ENCODE measurements at regions not wholly inside any gene's neighbourhood (a gene's known extent, or its start where the extent isn't known, plus 50 kb on each side); places are given as distances from the start of the nearest gene placed in this dataset.

- in situ Hi-C loops (cut with MboI; ENCODE audit: low pct_ligation_motif_present in 1 of 4, low pct_unique_long_range_greater_than_20kb in 1 of 4, low sequenced_read_pairs in 3 of 4): loop anchor here in 1 of 4 donors (25.0 kb wide), 1 partner anchor 100 kb away; no protein-coding TSS in a partner anchor
- intact Hi-C loops (cut with DNase I; ENCODE audit: low total_unique reads): no loop called here
- no peak for DNase-seq
Measured at GRCh38 chr10:44087403-44087802, 297.5 kb downstream of the CXCL12 start.

GRCh38 chr10:44083719-44084400, 301.0 kb downstream of the CXCL12 start:
- 50 to 77% methylated on average over 1 to 3 of the region's 3 CpGs for WGBS, 2 donors (ENCODE audit: low coverage in 1 of 2)
- intact Hi-C loops (cut with DNase I; ENCODE audit: low total_unique reads) (no loop called here), in situ Hi-C loops (cut with MboI; ENCODE audit: low pct_ligation_motif_present in 1 of 4, low pct_unique_long_range_greater_than_20kb in 1 of 4, low sequenced_read_pairs in 3 of 4) (loop anchor here in 1 of 4 donors (25.0 kb wide), 1 partner anchor 97 kb away; no protein-coding TSS in a partner anchor)
- H3K9me3 ChIP-seq: no peaks in the 10 kb centered on the region
- no peak overlapping the region for H3K27ac ChIP-seq
- H3K4me3 ChIP-seq: no peak overlapping the region
- no peak for DNase-seq
- no peaks in the 10 kb centered on the region for H3K4me1 ChIP-seq
- H3K36me3 ChIP-seq: no peaks in the 10 kb centered on the region
- TF ChIP-seq CTCF (IDR thresholded peaks at IDR 0.05) (no peak), POLR2AphosphoS5 (IDR thresholded peaks at IDR 0.05) (no peak), POLR2A (IDR thresholded peaks at IDR 0.05) (no peak), EP300 (IDR thresholded peaks at IDR 0.05; ENCODE audit: low read depth) (no peak)
- no peaks in the 10 kb centered on the region for H3K27me3 ChIP-seq

More at GRCh38 chr10:44087403-44087802, 297.5 kb downstream of the CXCL12 start:
- Histone ChIP-seq H3K4me3 (no peak overlapping the region), H3K27me3 (no peaks in the 10 kb centered on the region), H3K27ac (no peak overlapping the region), H3K36me3 (no peaks in the 10 kb centered on the region), H3K4me1 (no peaks in the 10 kb centered on the region), H3K9me3 (no peaks in the 10 kb centered on the region)
- no peak for TF ChIP-seq POLR2A (IDR thresholded peaks at IDR 0.05)
- no peak for TF ChIP-seq EP300 (IDR thresholded peaks at IDR 0.05; ENCODE audit: low read depth)
- no peak for TF ChIP-seq CTCF (IDR thresholded peaks at IDR 0.05)
- TF ChIP-seq POLR2AphosphoS5 (IDR thresholded peaks at IDR 0.05): no peak

- Histone ChIP-seq H3K36me3 (no peaks in the 10 kb centered on the region), H3K4me1 (peaks cover 0 to 10% (median 0%) of the 10 kb centered on the region in 4 donors), H3K4me3 (no peak overlapping the region), H3K27me3 (no peaks in the 10 kb centered on the region), H3K9me3 (no peaks in the 10 kb centered on the region), H3K27ac (no peak overlapping the region)
- DNase-seq: no peak
- TF ChIP-seq CTCF (IDR thresholded peaks at IDR 0.05) (no peak), EP300 (IDR thresholded peaks at IDR 0.05; ENCODE audit: low read depth) (no peak), POLR2A (IDR thresholded peaks at IDR 0.05) (no peak), POLR2AphosphoS5 (IDR thresholded peaks at IDR 0.05) (no peak)
- in situ Hi-C loops (cut with MboI; ENCODE audit: low pct_ligation_motif_present in 1 of 4, low pct_unique_long_range_greater_than_20kb in 1 of 4, low sequenced_read_pairs in 3 of 4) (loop anchor here in 1 of 4 donors (25.0 kb wide), 1 partner anchor 384 kb away; no protein-coding TSS in a partner anchor), intact Hi-C loops (cut with DNase I; ENCODE audit: low total_unique reads) (no loop called here)
- 14 to 21% methylated on average over 2 of the region's 2 CpGs for WGBS, 2 donors (ENCODE audit: low coverage in 1 of 2)
Measured at GRCh38 chr10:44071479-44071878, 313.4 kb downstream of the CXCL12 start.

- H3K27ac ChIP-seq: no peak overlapping the region
- intact Hi-C loops (cut with DNase I; ENCODE audit: low total_unique reads): no loop called here
- in situ Hi-C loops (cut with MboI; ENCODE audit: low pct_ligation_motif_present in 1 of 4, low pct_unique_long_range_greater_than_20kb in 1 of 4, low sequenced_read_pairs in 3 of 4): loop anchor here in 1 of 4 donors (25.0 kb wide), 1 partner anchor 383 kb away; no protein-coding TSS in a partner anchor
Measured at GRCh38 chr10:44070282-44070681, 314.6 kb downstream of the CXCL12 start.

More at GRCh38 chr10:44070282-44070681, 314.6 kb downstream of the CXCL12 start:
- no peaks in the 10 kb centered on the region for H3K9me3 ChIP-seq
- 78 to 82% methylated on average over 3 to 5 of the region's 5 CpGs for WGBS, 2 donors (ENCODE audit: low coverage in 1 of 2)
- no peaks in the 10 kb centered on the region for H3K36me3 ChIP-seq
- TF ChIP-seq CTCF (IDR thresholded peaks at IDR 0.05) (no peak), POLR2AphosphoS5 (IDR thresholded peaks at IDR 0.05) (peak in 2 of 3 donors; percentile 17 to 19)
- no peak overlapping the region for H3K4me3 ChIP-seq
- peak; percentile 19 for DNase-seq
- H3K4me1 ChIP-seq: peaks cover 0 to 20% (median 0%) of the 10 kb centered on the region in 4 donors
- no peaks in the 10 kb centered on the region for H3K27me3 ChIP-seq

Data from transverse colon (tissue), 4 donors.